B cell (primary cell): ENCODE measurements at regions not wholly inside any gene's neighbourhood (a gene's known extent, or its start where the extent isn't known, plus 50 kb on each side); places are given as distances from the start of the nearest gene placed in this dataset.

Experiments used
- ATAC-seq: fragments of 200-7000 bp; cut with Tn5 transposase; one replicate; pipeline ENCODE4 v1.10.0; 2021; ENCODE audit warnings: low read depth, mild to moderate bottlenecking, moderate number of reproducible peaks, moderate library complexity
- CTCF ChIA-PET: fragments of 350-600 bp; sonication (Branson Sonifier 250); formaldehyde crosslinking; loops from one replicate; lab custom pipeline; 2021; ENCODE audit warnings: antibody characterized with exemption, inconsistent platforms; lab: Charles Lee
- POLR2A ChIA-PET: fragments of 350-600 bp; sonication (Branson Sonifier 250); formaldehyde crosslinking; loops from one replicate; lab custom pipeline; 2021; ENCODE audit warnings: antibody characterized with exemption; lab: Charles Lee
- DNase-seq: peaks from one replicate; pipeline ENCODE4 v3.0.0; 2013
- H2AFZ ChIP-seq: 2 replicates; pipeline ENCODE4 v1.6.1; 2012; ENCODE audit warnings: mild to moderate bottlenecking, low read depth, low read length; ENCODE audit not compliant: insufficient read depth, poor library complexity, severe bottlenecking
- H3K27ac ChIP-seq, 2 donors: 1 replicate in 1 of 2; 2 replicates in 1 of 2; pipeline ENCODE4 v1.5.1; 2012 to 2013; ENCODE audit warnings: low read length in 2 of 2, mild to moderate bottlenecking in 2 of 2, moderate library complexity in 1 of 2
- H3K27me3 ChIP-seq, 4 experiments: fragments of 200-600 bp in 1 of 4; sonication (generic) in 1 of 4; replicated peaks in 1 of 4; 1 replicate in 2 of 4; 2 replicates in 2 of 4; pipeline versions ENCODE4 v1.6.1 to v1.7.0; 2013 to 2016; ENCODE audit warnings: low read length in 3 of 4, mild to moderate bottlenecking in 2 of 4, mixed read lengths in 1 of 4, moderate library complexity in 1 of 4; ENCODE audit not compliant: insufficient read depth in 4 of 4, control insufficient read depth in 3 of 4; ENCODE audit errors: control extremely low read depth in 1 of 4
- H3K36me3 ChIP-seq, 2 experiments: replicated peaks in 1 of 2; 1 replicate in 1 of 2; 2 replicates in 1 of 2; pipeline versions ENCODE4 v1.6.1 to v1.7.1; 2013; ENCODE audit warnings: low read length in 1 of 2; ENCODE audit not compliant: insufficient read depth in 2 of 2, control insufficient read depth in 1 of 2; ENCODE audit errors: control extremely low read depth in 1 of 2, extremely low read depth in 1 of 2
- H3K4me1 ChIP-seq, 2 donors: fragments of 200-600 bp in 1 of 2; sonication (generic) in 1 of 2; 1 replicate in 1 of 2; 2 replicates in 1 of 2; pipeline versions ENCODE4 v1.5.1 to v1.6.1; 2013 to 2017; ENCODE audit warnings: low read length in 2 of 2; ENCODE audit not compliant: control insufficient read depth in 2 of 2, insufficient read depth in 2 of 2
- H3K4me2 ChIP-seq: replicated peaks from 2 replicates; pipeline ENCODE3; 2012; ENCODE audit warnings: mild to moderate bottlenecking, low read depth, low read length; ENCODE audit not compliant: poor library complexity, severe bottlenecking
- H3K4me3 ChIP-seq, 5 experiments: fragments of 200-600 bp in 1 of 5; sonication (generic) in 1 of 5; 1 replicate in 3 of 5; 2 replicates in 2 of 5; pipeline versions ENCODE4 v1.5.1 to v1.7.0; 2011 to 2016; ENCODE audit warnings: low read length in 4 of 5, mild to moderate bottlenecking in 4 of 5, low read depth in 2 of 5, control low read depth in 1 of 5, moderate library complexity in 1 of 5; ENCODE audit not compliant: insufficient read depth in 1 of 5; ENCODE audit errors: control extremely low read depth in 1 of 5, extremely low read depth in 1 of 5
- H3K79me2 ChIP-seq: fragments of 200-600 bp; sonication (generic); one replicate; pipeline ENCODE4 v1.6.0; 2016; ENCODE audit warnings: low read length; ENCODE audit not compliant: control insufficient read depth, insufficient read depth
- H3K9ac ChIP-seq: fragments of 200-600 bp; sonication (generic); 2 replicates; pipeline ENCODE4 v1.6.1; 2017; ENCODE audit warnings: mild to moderate bottlenecking, low read length, moderate library complexity
- H3K9me3 ChIP-seq, 3 donors: one replicate each; pipeline versions ENCODE4 v1.6.1 to v1.7.1; 2013; ENCODE audit warnings: low read length in 2 of 3; ENCODE audit not compliant: control insufficient read depth in 2 of 3, insufficient read depth in 1 of 3; ENCODE audit errors: control extremely low read depth in 1 of 3
- H4K20me1 ChIP-seq: 2 replicates; pipeline ENCODE4 v1.6.0; 2012; ENCODE audit warnings: mild to moderate bottlenecking, low read length; ENCODE audit not compliant: insufficient read depth, control insufficient read depth, poor library complexity, severe bottlenecking
- H3K27ac Mint-ChIP-seq: one replicate; pipeline ENCODE4 v1.8.0; 2021; ENCODE audit warnings: mixed read lengths
- H3K27me3 Mint-ChIP-seq: one replicate; pipeline ENCODE4 v1.8.0; 2021; ENCODE audit warnings: mixed read lengths
- H3K4me1 Mint-ChIP-seq: one replicate; pipeline ENCODE4 v1.8.0; 2021; ENCODE audit warnings: mixed read lengths
- H3K4me3 Mint-ChIP-seq: one replicate; pipeline ENCODE4 v1.8.0; 2021; ENCODE audit warnings: mixed read lengths
- H3K9me3 Mint-ChIP-seq: one replicate; pipeline ENCODE4 v1.8.0; 2022; ENCODE audit warnings: mixed read lengths; ENCODE audit not compliant: insufficient read depth
- CTCF ChIP-seq: fragments of 200-600 bp; IDR thresholded peaks from one replicate; pipeline ENCODE4 v1.8.0; 2022; ENCODE audit warnings: antibody characterized with exemption, mild to moderate bottlenecking
- EZH2 ChIP-seq: IDR thresholded peaks from 2 replicates; pipeline ENCODE4 v1.6.1; 2012; ENCODE audit warnings: borderline replicate concordance, low read depth, mild to moderate bottlenecking, moderate library complexity, low read length; ENCODE audit not compliant: insufficient read depth, poor library complexity, severe bottlenecking
- WGBS: methylation state at CpG from one replicate; pipeline ENCODE4 v1.1.5; 2013; ENCODE audit warnings: missing lambda C conversion rate; ENCODE audit not compliant: insufficient coverage; 5-methylcytosine and 5-hydroxymethylcytosine counted together
- intact Hi-C: fragments of 100-400 bp; cut with micrococcal nuclease; formaldehyde crosslinking; loops from one replicate; pipeline ENCODE4 v1.10.0; 2022

- Histone ChIP-seq H3K79me2 (no peaks in the 10 kb centered on the region), H4K20me1 (no peaks in the 10 kb centered on the region), H3K27me3 (peaks cover 0 to 6% (median 3%) of the 10 kb centered on the region in 4 experiments), H3K4me2 (no peak overlapping the region), H3K9ac (no peak overlapping the region), H3K4me3 (no peak overlapping the region), H3K27ac (no peak overlapping the region), H2AFZ (no peak overlapping the region), H3K4me1 (no peaks in the 10 kb centered on the region), H3K36me3 (no peaks in the 10 kb centered on the region), H3K9me3 (no peaks in the 10 kb centered on the region)
- WGBS: 100% methylated on average over 2 of the region's 4 CpGs
- POLR2A ChIA-PET: no interaction called here
- no peak for DNase-seq
- Mint-ChIP-seq H3K9me3 (no peaks in the 10 kb centered on the region), H3K27me3 (peaks cover 30% of the 10 kb centered on the region), H3K4me3 (no peak overlapping the region), H3K4me1 (no peaks in the 10 kb centered on the region), H3K27ac (no peak overlapping the region)
- intact Hi-C loops: no loop called here
- TF ChIP-seq EZH2: no peak
- no peak for TF ChIP-seq CTCF
- ATAC-seq: no peak
- CTCF ChIA-PET: no interaction called here
Measured at GRCh38 chr2:177076636-177077179, 135.9 kb upstream of the HNRNPA3 start.

GRCh38 chr2:177077778-177078177, 134.8 kb upstream of the HNRNPA3 start:
- Mint-ChIP-seq H3K27ac (no peak overlapping the region), H3K9me3 (no peaks in the 10 kb centered on the region), H3K27me3 (peaks cover 31% of the 10 kb centered on the region), H3K4me1 (no peaks in the 10 kb centered on the region), H3K4me3 (no peak overlapping the region)
- Histone ChIP-seq H3K4me3 (no peak overlapping the region), H3K27ac (no peak overlapping the region), H3K9me3 (no peaks in the 10 kb centered on the region), H3K27me3 (peaks cover 0 to 6% (median 3%) of the 10 kb centered on the region in 4 experiments), H3K4me2 (no peak overlapping the region), H3K9ac (no peak overlapping the region), H3K4me1 (no peaks in the 10 kb centered on the region), H2AFZ (no peak overlapping the region), H3K36me3 (no peaks in the 10 kb centered on the region), H3K79me2 (no peaks in the 10 kb centered on the region), H4K20me1 (no peaks in the 10 kb centered on the region)
- TF ChIP-seq CTCF (no peak), EZH2 (no peak)
- WGBS: no CpG with 5 or more reads among the region's 2 CpGs
- intact Hi-C loops: no loop called here
- ChIA-PET POLR2A (no interaction called here), CTCF (no interaction called here)
- no peak for DNase-seq
- no peak for ATAC-seq
